NCI-H345 (cell line): ENCODE measurements at regions not wholly inside any gene's neighbourhood (a gene's known extent, or its start where the extent isn't known, plus 50 kb on each side); places are given as distances from the start of the nearest gene placed in this dataset.
"Not testable (repeated sequence)": the region's sequence is repeated elsewhere in the genome, so short reads cannot be mapped to it uniquely, and the experiment has no call there.

Source experiments
- DNase-seq: peaks from one replicate; lab custom pipeline; 2025; lab: John Stamatoyannopoulos, UW

- DNase-seq, result no peak
Observed at GRCh38 chr2:180604077-180604476, 376.3 kb upstream of the UBE2E3 start.

GRCh38 chr2:180601016-180601415 is 379.4 kb upstream of the UBE2E3 start:
- DNase-seq, result no peak

GRCh38 chr2:180599804-180600203 is 380.6 kb upstream of the UBE2E3 start:
- no peak for DNase-seq

GRCh38 chr2:180597179-180597578 is 383.2 kb upstream of the UBE2E3 start:
- DNase-seq, result no peak

- DNase-seq, result no peak
Observed at GRCh38 chr2:180596453-180596852, 384.0 kb upstream of the UBE2E3 start.

- DNase-seq, result no peak
Observed at GRCh38 chr2:180591947-180592346, 388.5 kb upstream of the UBE2E3 start.

- not testable (repeated sequence) for DNase-seq
Observed at GRCh38 chr2:180591093-180591781, 389.2 kb upstream of the UBE2E3 start.

GRCh38 chr2:180583441-180584140 is 396.8 kb upstream of the UBE2E3 start:
- no peak for DNase-seq

- DNase-seq, result no peak
Observed at GRCh38 chr2:180579388-180579787, 401.0 kb upstream of the UBE2E3 start.

GRCh38 chr2:180578441-180578840 is 402.0 kb upstream of the UBE2E3 start:
- no peak for DNase-seq

- DNase-seq, result no peak
Observed at GRCh38 chr2:180577567-180577966, 402.8 kb upstream of the UBE2E3 start.

GRCh38 chr2:180573951-180574350 is 406.5 kb upstream of the UBE2E3 start:
- DNase-seq, result peak; percentile 14

- no peak for DNase-seq
Observed at GRCh38 chr2:180572346-180572745, 408.1 kb upstream of the UBE2E3 start.

- no peak for DNase-seq
Observed at GRCh38 chr2:180571559-180571958, 408.8 kb upstream of the UBE2E3 start.

GRCh38 chr2:180570864-180571263 is 409.5 kb upstream of the UBE2E3 start:
- no peak for DNase-seq

- DNase-seq, result no peak
Observed at GRCh38 chr2:180564051-180564450, 416.4 kb upstream of the UBE2E3 start.

- DNase-seq, result no peak
Observed at GRCh38 chr2:180562378-180562777, 418.0 kb upstream of the UBE2E3 start.

- no peak for DNase-seq
Observed at GRCh38 chr2:180559771-180560170, 420.6 kb upstream of the UBE2E3 start.

- no peak for DNase-seq
Observed at GRCh38 chr2:180559038-180559437, 421.4 kb upstream of the UBE2E3 start.

GRCh38 chr2:180555391-180555965 is 424.9 kb upstream of the UBE2E3 start:
- DNase-seq, result no peak

GRCh38 chr2:180554330-180554729 is 426.1 kb upstream of the UBE2E3 start:
- DNase-seq, result no peak

- no peak for DNase-seq
Observed at GRCh38 chr2:180553094-180553715, 427.2 kb upstream of the UBE2E3 start.

GRCh38 chr2:180542511-180542910 is 437.9 kb upstream of the UBE2E3 start:
- no peak for DNase-seq
